KMS-11 (cell line): ENCODE measurements at regions not wholly inside any gene's neighbourhood (a gene's known extent, or its start where the extent isn't known, plus 50 kb on each side); places are given as distances from the start of the nearest gene placed in this dataset.

Experiments used
- H2AFZ ChIP-seq: fragments of 200-600 bp; sonication (generic); 2 replicates; pipeline ENCODE4 v1.6.1; 2016; ENCODE audit warnings: antibody characterized with exemption, mixed run types, low read depth
- H3K27ac ChIP-seq: fragments of 200-600 bp; sonication (generic); 2 replicates; pipeline ENCODE4 v1.6.1; 2016; ENCODE audit warnings: mild to moderate bottlenecking, mixed run types
- H3K27me3 ChIP-seq: fragments of 200-600 bp; sonication (generic); 2 replicates; pipeline ENCODE4 v1.6.1; 2017; ENCODE audit warnings: mild to moderate bottlenecking, low read depth, mixed run types, moderate library complexity; ENCODE audit not compliant: insufficient read depth
- H3K36me3 ChIP-seq: fragments of 200-600 bp; sonication (generic); 2 replicates; pipeline ENCODE4 v1.6.1; 2017; ENCODE audit warnings: mild to moderate bottlenecking, mixed run types; ENCODE audit not compliant: insufficient read depth
- H3K4me1 ChIP-seq: fragments of 200-600 bp; sonication (generic); 2 replicates; pipeline ENCODE4 v1.6.1; 2016; ENCODE audit warnings: mild to moderate bottlenecking, low read depth, mixed run types; ENCODE audit not compliant: poor library complexity, severe bottlenecking
- H3K4me2 ChIP-seq: fragments of 200-600 bp; sonication (generic); 2 replicates; pipeline ENCODE4 v1.7.0; 2016; ENCODE audit warnings: mild to moderate bottlenecking, mixed run types
- H3K4me3 ChIP-seq: fragments of 200-600 bp; sonication (generic); IDR thresholded peaks from 2 replicates; pipeline ENCODE4 v1.6.1; 2017; ENCODE audit warnings: low read depth, low read length, mixed read lengths; ENCODE audit not compliant: insufficient read depth
- H3K79me2 ChIP-seq: fragments of 200-600 bp; sonication (generic); 2 replicates; pipeline ENCODE4 v1.6.1; 2016; ENCODE audit warnings: low read depth, mixed run types; ENCODE audit not compliant: insufficient read depth
- H3K9ac ChIP-seq: fragments of 200-600 bp; sonication (generic); 2 replicates; pipeline ENCODE4 v1.6.1; 2016; ENCODE audit warnings: mild to moderate bottlenecking, mixed run types
- H4K20me1 ChIP-seq: fragments of 200-600 bp; sonication (generic); 2 replicates; pipeline ENCODE4 v1.6.1; 2016; ENCODE audit warnings: mild to moderate bottlenecking, mixed run types; ENCODE audit not compliant: insufficient read depth
- TF ChIP-seq, protein P1 (sequence below): fragments of 200-600 bp; sonication (generic); conservative IDR thresholded peaks from 2 replicates; pipeline ENCODE4 v1.6.1; 2017; ENCODE audit warnings: low read depth, mild to moderate bottlenecking, antibody characterized with exemption, low read length, moderate library complexity, mixed read lengths

GRCh38 chr6:14738497-14738896 lies 507.4 kb upstream of the JARID2 start:
- Histone ChIP-seq H3K4me3 (no peak overlapping the region), H3K4me2 (no peak overlapping the region), H3K4me1 (peaks cover 10% of the 10 kb centered on the region), H3K36me3 (no peaks in the 10 kb centered on the region), H4K20me1 (no peaks in the 10 kb centered on the region), H3K27ac (no peak overlapping the region), H2AFZ (no peak overlapping the region), H3K27me3 (no peaks in the 10 kb centered on the region), H3K9ac (no peak overlapping the region), H3K79me2 (no peaks in the 10 kb centered on the region)
- TF ChIP-seq, protein P1, sequence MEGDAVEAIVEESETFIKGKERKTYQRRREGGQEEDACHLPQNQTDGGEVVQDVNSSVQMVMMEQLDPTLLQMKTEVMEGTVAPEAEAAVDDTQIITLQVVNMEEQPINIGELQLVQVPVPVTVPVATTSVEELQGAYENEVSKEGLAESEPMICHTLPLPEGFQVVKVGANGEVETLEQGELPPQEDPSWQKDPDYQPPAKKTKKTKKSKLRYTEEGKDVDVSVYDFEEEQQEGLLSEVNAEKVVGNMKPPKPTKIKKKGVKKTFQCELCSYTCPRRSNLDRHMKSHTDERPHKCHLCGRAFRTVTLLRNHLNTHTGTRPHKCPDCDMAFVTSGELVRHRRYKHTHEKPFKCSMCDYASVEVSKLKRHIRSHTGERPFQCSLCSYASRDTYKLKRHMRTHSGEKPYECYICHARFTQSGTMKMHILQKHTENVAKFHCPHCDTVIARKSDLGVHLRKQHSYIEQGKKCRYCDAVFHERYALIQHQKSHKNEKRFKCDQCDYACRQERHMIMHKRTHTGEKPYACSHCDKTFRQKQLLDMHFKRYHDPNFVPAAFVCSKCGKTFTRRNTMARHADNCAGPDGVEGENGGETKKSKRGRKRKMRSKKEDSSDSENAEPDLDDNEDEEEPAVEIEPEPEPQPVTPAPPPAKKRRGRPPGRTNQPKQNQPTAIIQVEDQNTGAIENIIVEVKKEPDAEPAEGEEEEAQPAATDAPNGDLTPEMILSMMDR = no peak

DNA sequence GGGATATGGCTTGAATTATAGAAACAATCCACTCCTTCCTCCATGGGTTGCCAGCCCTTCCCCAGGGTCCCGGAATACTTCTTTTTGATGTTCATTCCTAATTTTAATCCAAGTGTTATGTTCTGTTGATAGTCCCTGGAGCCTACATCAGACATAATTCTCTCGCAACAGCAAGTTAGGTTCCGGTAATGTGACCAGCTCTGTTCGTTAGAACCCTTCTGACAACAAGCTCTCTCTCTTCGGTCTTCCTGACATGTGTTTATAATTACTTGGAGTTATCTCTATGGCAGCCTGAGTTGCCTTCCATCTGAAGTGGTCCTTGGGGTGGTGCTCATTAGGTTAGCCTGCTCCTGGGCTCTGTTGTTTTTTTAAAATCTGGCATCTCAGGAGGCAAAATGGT lies 506.9 kb upstream of the JARID2 start:
- H3K4me1 ChIP-seq = peaks cover 14% of the 10 kb centered on the region
- no peaks in the 10 kb centered on the region for H3K36me3 ChIP-seq
- no peak overlapping the region for H3K4me2 ChIP-seq
- H2AFZ ChIP-seq = no peak overlapping the region
- no peak overlapping the region for H3K4me3 ChIP-seq
- no peak overlapping the region for H3K27ac ChIP-seq
- no peaks in the 10 kb centered on the region for H3K27me3 ChIP-seq
- no peak overlapping the region for H3K9ac ChIP-seq
- TF ChIP-seq, protein P1 = no peak
- no peaks in the 10 kb centered on the region for H4K20me1 ChIP-seq
- no peaks in the 10 kb centered on the region for H3K79me2 ChIP-seq

DNA sequence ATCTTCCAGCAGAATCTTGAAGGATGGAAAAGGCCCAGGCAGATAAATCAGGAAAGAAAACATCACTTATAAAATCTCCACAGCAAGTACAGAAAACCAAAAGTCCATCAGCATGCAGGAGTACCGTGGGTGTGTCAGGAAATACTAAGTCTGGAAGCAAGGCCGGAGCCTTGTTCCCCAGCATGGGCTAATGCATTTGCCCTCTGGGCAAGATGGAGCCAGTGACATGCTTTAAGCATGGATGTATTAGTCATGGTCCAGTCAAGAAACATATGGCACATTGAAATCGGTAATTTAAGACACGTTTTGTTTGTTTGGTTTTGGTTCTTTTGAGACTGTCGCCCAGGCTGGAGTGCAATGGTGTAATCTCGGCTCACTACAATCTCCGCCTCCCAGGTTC lies 506.0 kb upstream of the JARID2 start:
- Histone ChIP-seq H3K36me3 (no peaks in the 10 kb centered on the region), H4K20me1 (no peaks in the 10 kb centered on the region), H3K4me1 (peaks cover 8% of the 10 kb centered on the region), H3K4me2 (no peak overlapping the region), H3K27ac (no peak overlapping the region), H3K79me2 (no peaks in the 10 kb centered on the region), H3K4me3 (no peak overlapping the region), H3K9ac (no peak overlapping the region), H3K27me3 (no peaks in the 10 kb centered on the region), H2AFZ (no peak overlapping the region)
- TF ChIP-seq, protein P1 = no peak

- H3K4me2 ChIP-seq = no peak overlapping the region
- no peak overlapping the region for H3K4me3 ChIP-seq
- no peak overlapping the region for H2AFZ ChIP-seq
- no peaks in the 10 kb centered on the region for H3K36me3 ChIP-seq
- no peak overlapping the region for H3K9ac ChIP-seq
- no peak overlapping the region for H3K27ac ChIP-seq
- no peaks in the 10 kb centered on the region for H4K20me1 ChIP-seq
- TF ChIP-seq, protein P1 = no peak
- H3K27me3 ChIP-seq = no peaks in the 10 kb centered on the region
- H3K79me2 ChIP-seq = no peaks in the 10 kb centered on the region
- peaks cover 8% of the 10 kb centered on the region for H3K4me1 ChIP-seq
Observed at GRCh38 chr6:14742171-14742570, 503.7 kb upstream of the JARID2 start.
